Eye (tissue), 1 donor: ENCODE measurements at regions not wholly inside any gene's neighbourhood (a gene's known extent, or its start where the extent isn't known, plus 50 kb on each side); places are given as distances from the start of the nearest gene placed in this dataset.
"Not testable (repeated sequence)": the region's sequence is repeated elsewhere in the genome, so short reads cannot be mapped to it uniquely, and the experiment has no call there.

Experiments
- DNase-seq: peaks from one replicate; pipeline ENCODE4 v3.0.0-alpha.2; 2015

- no peak for DNase-seq
Observed at GRCh38 chr6:154602296-154602695, 91.8 kb upstream of the CNKSR3 start.

- no peak for DNase-seq
Observed at GRCh38 chr6:154602708-154603107, 92.2 kb upstream of the CNKSR3 start.

DNA sequence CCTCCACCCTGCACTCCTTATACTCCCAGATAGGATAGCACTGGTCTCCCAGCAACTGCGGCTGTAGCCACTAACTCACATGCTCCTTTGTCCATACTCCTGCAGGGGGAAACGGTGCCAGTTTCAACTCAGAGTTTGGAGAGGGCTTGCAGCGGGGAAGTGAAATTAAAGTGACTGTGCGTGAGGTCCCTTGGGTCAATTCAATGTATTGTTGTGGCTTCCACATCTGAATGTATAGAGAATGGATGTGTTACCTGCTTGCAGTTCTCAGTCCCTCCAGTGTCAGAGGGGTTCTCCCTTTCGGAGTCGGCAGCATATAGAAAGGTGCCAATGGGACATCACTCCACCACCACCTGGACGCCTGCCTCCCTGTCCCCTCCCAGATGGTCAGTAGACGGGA, 93.6 kb upstream of the CNKSR3 start:
- no peak for DNase-seq

- no peak for DNase-seq
Observed at GRCh38 chr6:154605178-154605881, 94.8 kb upstream of the CNKSR3 start.

- no peak for DNase-seq
Observed at GRCh38 chr6:154605882-154606370, 95.4 kb upstream of the CNKSR3 start.

DNA sequence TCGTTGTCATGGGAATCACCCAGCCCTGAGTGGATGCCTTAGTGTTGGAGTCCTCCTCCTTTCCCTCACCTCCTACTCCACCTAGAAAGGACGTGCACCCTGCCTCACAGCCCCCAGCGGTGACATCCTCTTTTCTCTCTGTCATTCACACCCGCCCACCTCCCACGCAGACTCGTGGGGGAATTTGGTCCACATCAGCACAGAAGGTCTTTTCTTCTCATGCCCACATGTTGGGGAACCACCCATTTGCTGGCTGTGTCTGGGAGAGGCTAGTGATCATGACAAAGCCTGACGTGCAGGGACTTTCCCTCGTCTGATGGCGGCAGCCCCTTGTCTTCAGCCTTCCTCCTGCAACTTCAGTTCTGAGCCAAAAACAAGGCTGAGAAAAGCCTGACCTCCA, 96.0 kb upstream of the CNKSR3 start:
- DNase-seq: no peak

DNA sequence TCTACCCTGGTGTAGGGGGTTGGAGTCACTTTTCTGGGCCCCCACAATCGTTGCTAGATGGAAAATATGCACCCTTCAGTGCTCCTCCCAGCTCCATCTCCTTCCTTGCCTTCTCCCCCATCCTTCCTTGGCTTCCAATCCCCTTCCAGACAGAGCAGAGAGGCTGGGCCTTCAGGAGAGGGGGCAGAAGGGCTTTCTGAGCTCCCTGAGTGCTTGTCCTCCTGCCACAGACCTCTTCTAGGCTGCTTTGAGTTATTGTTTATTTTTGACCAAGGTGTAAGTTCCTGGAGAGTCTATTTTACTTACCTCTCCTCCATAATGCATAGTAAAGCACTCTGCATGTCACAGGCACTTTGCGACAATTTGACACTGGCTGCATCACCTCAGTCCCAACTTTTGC, 96.4 kb upstream of the CNKSR3 start:
- DNase-seq: no peak

GRCh38 chr6:154611241-154611640, 100.8 kb upstream of the CNKSR3 start:
- no peak for DNase-seq

DNA sequence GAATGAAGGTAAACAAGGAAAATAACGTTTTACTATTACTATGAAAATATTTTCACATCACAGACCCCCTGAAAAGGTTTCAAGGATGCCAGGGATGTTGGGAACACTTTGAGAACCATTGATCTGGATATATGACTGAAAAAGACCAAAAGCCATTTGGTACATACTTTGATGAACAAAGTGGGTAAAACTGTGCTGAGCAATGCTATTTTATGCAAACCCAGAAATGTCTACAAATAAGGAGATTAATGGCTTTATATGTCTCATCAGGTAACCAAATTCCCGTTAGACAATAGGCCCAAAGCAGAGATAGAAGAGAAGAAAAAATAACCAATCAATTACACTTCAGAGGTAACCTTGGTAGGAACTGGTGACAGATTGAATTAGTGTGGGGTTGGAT, 101.4 kb upstream of the CNKSR3 start:
- DNase-seq: no peak

- DNase-seq: no peak
Observed at GRCh38 chr6:154613137-154613676, 102.7 kb upstream of the CNKSR3 start.

DNA sequence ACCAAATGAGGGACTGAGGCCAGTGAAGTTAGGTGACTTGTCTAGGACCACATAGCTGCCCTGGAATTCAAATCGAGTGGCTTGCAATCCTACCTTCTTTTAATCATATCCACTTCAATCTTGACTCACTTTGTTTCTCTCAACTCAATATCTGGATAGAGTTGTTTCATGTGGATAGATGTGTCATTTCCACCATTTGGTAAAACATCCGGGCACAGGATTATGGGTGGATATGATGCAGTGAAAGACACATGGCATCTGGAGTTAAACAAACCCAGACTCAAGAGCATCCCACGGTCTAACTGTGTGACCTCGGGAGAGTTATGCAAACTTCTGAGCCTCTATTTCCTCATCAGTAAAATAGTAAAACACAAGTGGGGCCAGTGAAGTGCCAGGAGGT, 103.6 kb upstream of the CNKSR3 start:
- no peak for DNase-seq

- no peak for DNase-seq
Observed at GRCh38 chr6:154614641-154615040, 104.2 kb upstream of the CNKSR3 start.

GRCh38 chr6:154615483-154616025, 105.1 kb upstream of the CNKSR3 start:
- DNase-seq: no peak

DNA sequence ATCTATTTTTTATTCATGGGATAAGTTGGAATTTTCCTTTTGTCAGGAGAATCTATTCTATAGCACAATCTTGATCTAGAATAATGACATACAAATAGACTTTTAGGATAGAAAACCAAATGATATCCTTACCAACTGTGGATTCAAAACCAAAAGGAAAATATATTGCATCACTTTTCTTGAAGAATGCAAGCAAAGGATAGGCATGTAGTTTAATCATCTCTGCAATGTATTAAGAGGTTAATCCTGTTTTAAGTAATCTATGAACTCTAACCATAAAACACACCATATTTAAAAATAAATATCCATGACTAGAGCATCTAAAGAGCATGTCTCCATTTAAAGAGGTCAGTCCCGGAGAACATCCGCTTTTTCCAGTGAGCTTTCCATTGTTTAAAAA, 106.7 kb upstream of the CNKSR3 start:
- DNase-seq: no peak

DNA sequence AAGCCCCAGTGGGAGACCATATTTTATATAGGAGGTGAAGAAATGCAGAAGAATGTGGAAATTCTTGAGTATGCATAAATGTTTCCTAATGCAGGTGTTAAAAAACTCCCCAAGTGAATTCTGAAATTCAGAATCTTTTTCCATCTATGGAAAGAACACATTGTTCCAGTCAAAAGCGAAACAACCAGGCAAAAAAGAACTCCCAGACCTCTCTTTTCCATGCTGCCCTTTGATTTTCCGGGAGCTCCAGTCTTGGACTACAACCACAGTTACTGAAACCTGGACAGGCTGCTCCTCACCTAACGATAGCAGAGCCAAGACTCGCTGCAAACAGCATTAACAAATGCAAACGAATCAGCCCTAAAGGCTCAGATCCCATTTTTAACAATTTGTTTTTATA, 108.7 kb upstream of the CNKSR3 start:
- no peak for DNase-seq

DNA sequence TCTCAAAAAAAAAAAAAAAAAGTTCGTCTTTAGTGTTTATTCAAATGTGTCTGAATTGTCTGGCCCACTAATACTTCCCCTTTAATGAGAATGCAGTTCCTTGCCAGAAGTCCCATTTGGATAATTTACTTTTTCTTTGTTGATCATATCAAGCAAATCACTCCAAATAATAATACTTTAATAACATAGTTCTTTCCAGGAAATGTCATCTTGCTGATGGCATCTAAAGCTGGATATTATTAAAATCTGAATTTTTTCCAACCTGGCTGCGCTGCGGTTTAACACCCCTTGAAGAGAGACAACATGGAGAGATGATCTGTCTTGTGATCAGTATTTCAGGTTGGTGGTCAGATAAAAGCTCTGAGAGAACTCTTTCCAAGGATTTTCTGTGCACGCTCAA, 111.2 kb upstream of the CNKSR3 start:
- peak; percentile 29 for DNase-seq

DNA sequence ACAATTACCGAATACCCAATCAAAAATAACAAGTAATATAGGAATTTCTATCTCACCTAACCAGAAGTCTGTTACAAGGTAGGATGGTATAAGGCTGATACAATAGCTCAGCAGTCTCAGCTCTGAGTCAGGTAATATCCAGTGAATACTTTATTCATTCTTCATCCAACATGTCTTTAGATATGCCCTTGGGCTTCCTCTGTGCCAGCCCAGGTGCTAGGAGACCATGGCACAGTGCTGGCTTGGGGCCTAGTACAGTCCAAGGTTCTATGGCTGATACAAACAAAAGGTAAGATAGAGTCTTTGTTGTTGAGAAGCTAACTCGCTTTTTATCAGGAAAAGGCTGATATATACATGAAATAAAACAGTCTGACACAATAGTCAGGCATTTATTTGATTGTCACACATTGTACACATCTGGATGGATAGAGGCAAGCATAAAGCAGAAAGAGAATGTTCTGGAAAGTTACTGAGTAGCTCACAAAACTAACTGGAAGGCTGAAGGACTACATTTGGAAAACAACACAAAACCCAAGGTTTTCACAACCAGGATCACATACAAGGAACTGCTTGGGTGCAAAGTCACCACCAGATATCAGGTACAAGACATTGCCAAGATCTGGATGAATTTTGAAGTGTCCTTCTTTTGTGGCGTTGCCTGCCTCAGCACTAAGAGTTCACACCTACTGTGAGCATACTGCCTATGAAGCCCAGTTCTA, 110.4 kb upstream of the SCAF8 start:
- DNase-seq: no peak

DNA sequence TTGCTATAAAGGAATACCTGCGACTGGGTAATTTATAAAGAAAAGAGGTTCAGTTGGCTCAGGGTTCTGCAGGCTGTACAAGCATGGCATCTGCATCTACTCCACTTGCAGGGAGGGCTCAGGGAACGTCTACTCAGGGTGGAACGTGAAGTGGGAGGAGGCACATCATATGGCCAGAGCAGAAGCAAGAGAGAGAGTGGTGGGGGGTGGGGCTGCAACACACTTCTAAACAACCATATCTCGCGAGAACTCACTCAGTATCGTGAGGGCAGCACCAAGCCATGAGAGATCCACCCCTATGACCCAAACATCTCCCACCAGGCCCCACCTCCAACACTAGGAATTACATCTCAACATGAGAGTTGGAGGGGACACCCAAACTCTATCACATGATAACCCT, 109.8 kb upstream of the SCAF8 start:
- DNase-seq: no peak

DNA sequence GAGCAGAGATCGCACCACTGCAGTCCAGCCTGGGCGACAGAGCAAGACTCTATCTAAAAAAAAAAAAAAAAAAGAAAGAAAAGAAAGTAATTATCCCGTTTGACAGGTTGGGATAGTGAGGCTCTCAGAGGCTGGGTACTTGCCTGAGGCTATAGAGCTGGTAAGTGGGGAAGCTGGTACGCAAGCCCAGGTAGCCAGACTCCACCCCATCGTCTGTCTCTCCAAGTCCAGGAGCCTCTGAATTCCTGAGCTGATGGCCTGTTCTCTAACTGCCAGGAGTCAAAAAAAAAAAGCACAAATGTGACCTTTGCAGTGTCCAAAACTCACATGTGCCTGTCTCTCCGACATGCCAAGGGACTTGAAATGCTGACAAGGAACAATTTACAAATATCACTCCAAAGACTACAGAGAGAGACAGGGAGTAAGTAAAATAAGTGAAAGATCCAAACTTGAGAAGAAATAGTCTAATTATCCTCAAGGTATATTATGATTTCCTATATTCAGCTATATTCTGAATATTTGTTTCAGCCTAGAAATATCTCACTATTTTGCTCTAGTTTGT, 109.1 kb upstream of the SCAF8 start:
- DNase-seq: no peak

DNA sequence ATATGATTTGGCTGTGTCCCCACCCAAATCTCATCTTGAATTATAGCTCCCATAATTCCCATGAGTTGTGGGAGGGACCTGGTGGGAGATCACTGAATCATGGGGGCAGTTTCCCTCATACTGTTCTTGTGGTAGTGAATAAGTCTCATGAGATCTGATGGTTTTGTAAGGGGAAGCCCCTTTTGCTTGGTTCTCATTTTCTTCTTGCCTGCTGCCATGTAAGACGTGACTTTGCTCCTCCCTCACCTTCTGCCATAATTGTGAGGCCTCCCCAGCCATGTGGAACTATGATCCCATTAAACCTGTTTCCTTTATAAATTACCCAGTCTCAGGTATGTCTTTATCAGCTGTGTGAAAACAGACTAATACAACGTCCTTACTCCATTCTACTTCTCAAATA, 108.5 kb upstream of the SCAF8 start:
- DNase-seq: not testable (repeated sequence)

GRCh38 chr6:154625721-154626120, 107.5 kb upstream of the SCAF8 start:
- DNase-seq: no peak

DNA sequence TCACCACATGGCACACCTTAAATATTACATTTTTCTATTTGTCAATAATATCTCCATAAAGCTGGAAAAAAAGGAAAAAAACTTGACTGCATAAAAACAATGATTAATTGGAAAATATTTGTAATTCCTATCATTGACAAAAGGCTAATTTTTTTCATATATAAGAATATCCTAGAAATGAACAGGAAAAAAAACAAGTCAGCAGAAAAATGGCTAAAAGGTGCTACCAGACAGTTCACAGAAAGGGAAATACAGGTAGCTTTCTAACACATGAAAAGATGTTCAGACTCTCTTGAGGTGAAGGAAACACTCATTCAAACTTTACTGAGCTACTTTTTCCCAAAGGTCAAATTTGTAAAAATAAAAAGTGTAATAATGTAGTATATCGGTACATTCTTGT, 104.1 kb upstream of the SCAF8 start:
- DNase-seq: no peak

GRCh38 chr6:154632119-154632518, 101.1 kb upstream of the SCAF8 start:
- no peak for DNase-seq

DNA sequence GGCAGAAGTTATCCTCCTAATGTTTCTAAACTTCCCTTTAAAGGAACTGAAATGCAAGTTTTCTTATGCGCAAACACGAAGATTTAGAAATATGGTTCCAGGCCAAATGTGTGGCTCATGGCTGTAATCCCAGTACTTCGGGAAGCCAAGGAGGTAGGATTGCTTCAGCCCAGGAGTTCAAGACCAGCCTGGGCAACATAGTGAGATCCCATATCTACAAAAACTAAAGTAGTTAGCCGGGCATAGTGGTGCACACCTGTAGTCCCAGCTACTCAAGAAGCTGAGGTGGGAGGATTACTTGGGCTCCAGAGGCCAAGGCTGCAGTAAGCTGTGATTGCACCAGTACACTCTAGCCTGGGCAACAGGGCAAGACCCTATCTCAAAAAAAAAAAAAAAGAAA, 95.8 kb upstream of the SCAF8 start:
- no peak for DNase-seq
